Liver (tissue), 3 donors: ENCODE measurements at regions not wholly inside any gene's neighbourhood (a gene's known extent, or its start where the extent isn't known, plus 50 kb on each side); places are given as distances from the start of the nearest gene placed in this dataset.

Experiments
- CTCF ChIP-seq: fragments of 150-350 bp; IDR thresholded peaks from 2 replicates; pipeline ENCODE4 v1.5.1; 2017; ENCODE audit warnings: improper control_type of control experiment, low read depth, low read length; ENCODE audit not compliant: missing input control
- EGR1 ChIP-seq, 2 donors: IDR thresholded peaks; 2 replicates each; pipeline ENCODE4 v1.6.1; 2016 to 2018; ENCODE audit warnings: antibody characterized with exemption in 2 of 2, low read depth in 2 of 2
- MAX ChIP-seq: IDR thresholded peaks from 2 replicates; pipeline ENCODE4 v1.6.1; 2016; ENCODE audit warnings: antibody characterized with exemption
- SP1 ChIP-seq: IDR thresholded peaks from 2 replicates; pipeline ENCODE4 v1.6.1; 2018; ENCODE audit warnings: antibody characterized with exemption, mild to moderate bottlenecking
- TAF1 ChIP-seq: conservative IDR thresholded peaks from 2 replicates; pipeline ENCODE4 v1.6.1; 2016; ENCODE audit warnings: antibody characterized with exemption, mild to moderate bottlenecking
- YY1 ChIP-seq: IDR thresholded peaks from 2 replicates; pipeline ENCODE4 v1.6.1; 2016; ENCODE audit warnings: antibody characterized with exemption, mild to moderate bottlenecking
- donor health status: healthy.
- donor health status: healthy.

DNA sequence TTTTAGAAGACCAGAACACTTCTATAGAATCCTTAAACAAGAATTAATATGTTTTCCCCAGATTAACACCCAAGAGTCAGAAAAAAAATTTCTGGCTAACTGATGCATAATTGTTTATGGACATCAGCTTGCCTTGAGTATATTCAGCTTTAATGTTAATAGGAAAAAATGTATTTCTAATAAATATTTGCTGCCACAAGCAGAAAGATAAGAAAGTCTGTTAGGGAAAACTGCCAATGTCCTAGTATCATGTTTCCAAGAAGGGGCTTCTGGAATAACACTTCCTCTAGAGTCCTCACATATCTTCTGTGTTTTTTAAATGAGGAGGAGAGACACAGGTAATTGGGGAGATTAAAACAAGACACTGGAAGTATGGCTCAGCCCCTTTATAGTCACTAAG is 202.1 kb upstream of the TET2 start:
- TF ChIP-seq CTCF (no peak), TAF1 (no peak), YY1 (no peak), SP1 (no peak), EGR1 (IDR thresholded peaks at IDR 0.05; ENCODE audit: low read depth in 2 of 2) (no peak), MAX (no peak)
